ENCODE measurements at regions not wholly inside any gene's neighbourhood (a gene's known extent, or its start where the extent isn't known, plus 50 kb on each side); places are given as distances from the start of the nearest gene placed in this dataset.
"Not testable (repeated sequence)": the region's sequence is repeated elsewhere in the genome, so short reads cannot be mapped to it uniquely, and the experiment has no call there.

- no peak for DNase-seq
Observed at GRCh38 chr5:154652746-154653417, 102.3 kb upstream of the LARP1 start.

- DNase-seq: not testable (repeated sequence)
Observed at GRCh38 chr5:154651795-154652194, 103.4 kb upstream of the LARP1 start.

DNA sequence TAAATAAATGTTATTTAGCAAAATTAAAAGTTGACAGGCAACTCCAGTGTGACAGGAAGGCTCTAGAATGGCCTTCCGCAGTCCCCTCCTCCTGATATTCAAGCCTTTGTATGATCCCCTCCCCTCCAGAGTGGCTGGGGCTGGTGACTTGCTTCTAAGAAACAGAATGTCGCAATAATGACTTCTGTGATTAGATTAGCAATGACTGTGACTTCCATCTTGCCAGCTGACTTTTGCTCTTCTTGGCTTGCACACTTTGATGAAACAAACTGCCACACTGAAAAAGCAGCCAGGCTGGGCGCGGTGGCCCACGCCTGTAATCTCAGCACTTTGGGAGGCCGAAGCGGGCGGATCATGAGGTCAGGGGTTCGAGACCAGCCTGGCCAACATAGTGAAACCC is 106.5 kb upstream of the LARP1 start:
- no peak for DNase-seq

DNA sequence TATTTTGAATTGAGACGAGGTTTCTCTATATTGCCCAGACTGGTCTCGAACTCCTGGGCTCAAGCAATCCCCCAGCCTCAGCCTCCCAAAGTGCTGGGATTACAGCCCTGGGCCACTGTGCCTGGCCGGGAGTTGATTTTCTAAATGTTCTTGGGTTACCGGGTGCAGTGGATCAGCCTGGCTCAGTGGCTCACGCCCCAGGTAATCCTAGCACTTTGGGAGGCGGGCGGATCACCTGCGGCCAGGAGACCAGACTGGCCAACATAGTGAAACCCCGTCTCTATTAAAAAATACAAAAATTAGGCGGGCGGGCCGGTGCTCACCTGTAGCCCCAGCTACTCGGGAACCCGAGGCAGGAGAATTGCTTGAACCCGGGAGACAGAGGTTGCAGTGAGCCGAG is 106.9 kb upstream of the LARP1 start:
- DNase-seq: no peak

GRCh38 chr5:154647761-154648145 is 107.4 kb upstream of the LARP1 start:
- no peak for DNase-seq

- no peak for DNase-seq
Observed at GRCh38 chr5:154647114-154647760, 107.9 kb upstream of the LARP1 start.

GRCh38 chr5:154646745-154647113 is 108.4 kb upstream of the LARP1 start:
- no peak for DNase-seq

DNA sequence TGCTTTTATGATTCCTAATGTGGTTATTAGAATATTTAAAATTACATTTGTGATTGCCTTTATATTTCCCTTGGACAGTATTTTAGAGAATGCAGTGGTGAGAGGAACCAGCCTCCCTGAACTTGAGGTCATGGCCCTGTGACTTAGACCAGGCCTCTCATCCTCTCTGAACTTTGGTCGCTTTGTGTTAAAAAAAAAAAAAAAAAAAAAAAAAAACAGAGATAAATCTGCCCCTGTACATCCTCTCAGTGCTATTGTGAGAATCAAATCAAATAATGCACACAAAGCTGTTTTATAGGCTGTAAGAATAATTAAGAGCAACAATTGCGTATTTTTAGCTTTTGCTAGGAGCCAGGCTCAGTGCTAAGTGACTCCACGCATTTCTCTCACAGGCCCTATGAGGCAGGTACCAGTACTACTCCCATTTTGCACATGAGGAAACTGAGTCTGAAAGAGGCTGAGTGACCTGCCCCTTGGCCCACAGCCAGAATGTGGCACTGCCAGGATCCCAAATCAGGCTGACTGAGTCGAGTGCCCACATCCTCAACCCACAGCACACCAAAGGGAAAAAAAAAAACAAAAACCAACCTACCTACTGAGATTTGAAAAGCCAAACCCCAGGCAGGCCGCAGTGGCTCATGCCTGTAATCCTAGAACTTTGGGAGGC is 110.3 kb upstream of the LARP1 start:
- DNase-seq: no peak

- no peak for DNase-seq
Observed at GRCh38 chr5:154642499-154643245, 112.5 kb upstream of the LARP1 start.

- DNase-seq: not testable (repeated sequence)
Observed at GRCh38 chr5:154640213-154640831, 114.9 kb upstream of the LARP1 start.

- DNase-seq: not testable (repeated sequence)
Observed at GRCh38 chr5:154636786-154637185, 118.4 kb upstream of the LARP1 start.

GRCh38 chr5:154636271-154636670 is 118.9 kb upstream of the LARP1 start:
- DNase-seq: not testable (repeated sequence)

- DNase-seq: not testable (repeated sequence)
Observed at GRCh38 chr5:154633744-154634143, 121.4 kb upstream of the LARP1 start.

DNA sequence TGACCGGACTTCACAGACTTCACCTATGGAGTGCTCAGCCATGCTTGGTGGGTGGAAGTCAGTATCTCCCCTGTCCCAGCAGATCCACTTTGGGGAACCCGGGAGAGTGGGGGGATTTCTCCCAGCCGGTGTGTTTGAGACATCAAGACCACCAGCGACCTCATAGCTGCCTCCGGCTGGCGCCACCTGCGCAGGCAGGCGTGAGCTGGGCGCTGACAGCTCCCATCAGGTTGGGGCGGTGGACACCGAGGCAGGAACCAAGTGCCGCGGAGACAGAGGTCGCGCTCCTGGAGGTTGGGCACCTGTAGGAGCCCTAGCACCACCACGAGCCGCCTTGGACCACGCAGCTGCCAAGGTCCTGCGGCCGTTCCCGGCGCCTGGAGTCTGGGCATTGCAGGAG is 124.0 kb upstream of the LARP1 start:
- DNase-seq: no peak

DNA sequence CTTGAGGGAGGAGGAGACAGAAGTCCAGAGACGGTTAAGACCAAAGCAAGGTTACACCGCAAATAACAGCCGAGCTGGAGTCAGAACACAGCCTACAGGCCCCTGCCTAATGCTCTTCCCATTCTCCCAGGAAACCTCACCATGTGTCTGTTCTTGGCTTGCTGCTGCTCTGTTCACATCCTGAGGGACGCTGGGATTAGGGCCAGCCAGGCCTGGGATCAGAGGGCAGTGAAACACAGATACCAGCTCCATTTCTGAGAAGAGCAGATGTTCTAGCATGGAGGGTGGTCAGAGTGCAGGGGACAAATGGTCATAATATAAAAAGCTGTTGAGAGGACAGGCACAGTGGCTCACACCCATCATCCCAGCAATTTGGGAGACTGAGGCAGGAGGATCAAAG is 124.8 kb upstream of the LARP1 start:
- DNase-seq: no peak

DNA sequence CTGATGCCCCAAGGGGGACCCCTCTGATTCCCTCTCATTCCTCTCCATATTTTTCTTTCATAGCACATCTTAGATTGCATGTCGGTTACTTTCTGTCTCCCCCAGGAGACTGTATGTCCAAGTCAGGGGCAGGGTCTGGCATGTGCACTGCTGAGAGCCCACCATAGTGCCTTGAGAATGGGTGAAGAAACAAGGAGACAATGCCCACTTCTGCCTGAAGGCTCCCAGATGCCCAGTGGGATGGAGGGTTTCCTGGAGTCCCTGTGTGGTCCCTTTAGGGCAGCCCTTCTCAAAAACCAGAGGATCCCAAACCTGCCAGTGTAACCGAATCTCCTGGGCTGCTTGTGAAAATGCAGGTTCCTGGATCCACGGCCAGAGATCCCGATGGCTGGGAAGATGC is 126.5 kb upstream of the LARP1 start:
- DNase-seq: no peak

DNA sequence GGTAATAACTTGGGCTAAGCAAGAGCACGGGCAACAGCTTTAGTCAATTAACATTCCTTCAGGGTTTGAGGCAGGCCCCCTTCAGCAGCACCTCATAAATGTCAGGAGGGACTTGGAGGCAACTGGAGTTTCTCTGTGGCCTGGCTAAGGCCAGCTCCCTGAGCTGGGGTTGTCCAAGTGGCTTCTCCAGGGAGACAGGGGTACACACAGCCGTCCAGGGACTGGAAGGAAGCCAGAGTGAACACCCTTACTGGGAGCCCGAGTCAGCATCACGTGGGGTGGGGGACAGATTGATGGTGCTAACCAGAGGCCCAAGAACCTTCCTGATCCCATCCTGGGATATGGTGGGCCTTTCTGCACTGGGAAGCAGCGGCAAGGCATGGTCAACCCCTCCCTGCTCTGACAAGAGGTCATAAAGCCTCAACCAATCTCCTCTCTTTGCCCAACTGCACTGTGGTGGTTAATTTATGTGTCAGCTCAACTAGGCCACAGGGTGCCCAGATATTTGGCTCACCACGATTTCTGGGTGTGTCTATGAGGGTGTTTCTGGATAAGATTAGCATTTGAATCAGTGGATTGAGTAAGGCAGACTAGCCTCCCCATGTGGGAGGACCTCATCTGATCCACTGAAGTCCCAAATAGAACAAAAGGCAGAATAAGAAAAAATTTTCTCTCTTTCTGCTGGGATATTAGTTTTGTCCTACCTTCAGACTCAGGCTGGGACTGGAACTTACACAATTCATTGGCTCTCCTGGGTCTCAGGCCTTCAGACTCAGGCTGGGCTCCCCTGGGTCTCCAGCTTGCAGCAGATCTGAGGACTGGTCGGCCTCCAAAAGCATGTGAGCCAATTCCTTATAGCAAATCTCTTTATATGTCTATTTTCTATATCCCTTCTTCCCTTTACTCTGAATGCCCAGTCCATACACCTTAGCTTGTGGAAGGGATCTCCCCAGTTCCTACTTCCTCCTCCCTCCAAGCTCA is 127.2 kb upstream of the LARP1 start:
- no peak for DNase-seq

GRCh38 chr5:154626876-154627557 is 128.2 kb upstream of the LARP1 start:
- DNase-seq: no peak

DNA sequence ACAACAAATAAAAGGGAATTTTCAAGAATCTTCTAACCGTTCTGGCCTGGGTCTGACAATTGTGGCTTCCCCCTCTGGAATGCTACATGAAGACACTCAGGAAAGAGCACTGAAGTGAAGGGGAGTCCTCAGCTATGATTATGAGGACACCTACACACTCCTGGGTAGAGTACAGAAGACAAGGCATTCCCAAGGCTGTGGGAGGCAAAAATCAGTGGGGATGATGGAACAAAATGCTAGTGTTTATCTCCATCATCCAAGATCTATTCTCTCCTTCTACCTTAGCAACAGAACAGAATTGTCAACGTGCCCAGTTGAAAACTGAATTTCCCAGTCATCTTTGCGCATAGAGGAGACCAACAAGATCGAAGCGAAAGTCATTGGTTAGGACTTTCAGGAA is 130.1 kb upstream of the LARP1 start:
- DNase-seq: no peak

DNA sequence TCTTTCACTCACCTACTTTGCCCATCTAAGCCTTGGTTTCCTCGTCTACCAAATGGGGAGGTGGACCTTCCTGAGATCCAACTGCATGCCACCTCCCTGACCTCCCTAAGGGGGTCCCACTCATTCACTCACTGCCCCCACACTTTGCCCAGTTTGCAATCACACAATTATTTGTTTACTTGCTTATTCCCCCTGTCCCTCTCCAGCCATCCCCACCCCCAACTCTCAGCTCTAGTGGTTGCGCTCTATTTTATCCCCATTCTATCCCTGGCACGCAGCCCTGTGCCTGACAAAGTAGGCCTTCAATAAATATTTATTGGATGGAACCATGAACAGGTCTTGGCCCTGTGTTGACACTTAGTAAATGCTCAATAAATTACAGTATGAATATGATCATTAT is 130.8 kb upstream of the LARP1 start:
- DNase-seq: no peak

GRCh38 chr5:154620411-154620810 is 134.8 kb upstream of the LARP1 start:
- DNase-seq: no peak

Data from activated naive CD4-positive, alpha-beta T cell treated with anti-CD3 and anti-CD28 coated beads, Interleukin-2, amount 50 U/mL, for 16 hours (primary cell).